ENCODE measurements at regions not wholly inside any gene's neighbourhood (a gene's known extent, or its start where the extent isn't known, plus 50 kb on each side); places are given as distances from the start of the nearest gene placed in this dataset.

DNA sequence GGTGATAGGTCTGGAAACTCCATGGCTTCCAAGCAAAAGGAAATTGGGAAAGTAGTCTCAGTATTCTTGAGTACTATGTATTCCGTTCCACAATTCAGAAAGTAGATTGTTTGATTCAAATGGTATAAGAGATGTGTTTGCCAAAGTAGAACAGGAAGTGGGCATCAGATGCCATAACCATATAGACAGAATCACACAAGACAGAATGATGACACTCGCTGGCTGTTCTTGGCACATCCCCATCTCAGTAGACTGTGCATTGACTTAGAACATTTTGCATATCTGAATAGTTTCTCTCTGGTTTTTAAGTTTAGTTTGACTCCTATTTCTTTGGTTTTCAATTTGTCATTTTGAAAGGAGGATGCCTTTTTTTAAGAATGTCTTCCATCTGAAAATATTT is 221.1 kb upstream of the RGS6 start:
- intact Hi-C loops (cut with DNase I; ENCODE audit: low total_unique reads): no loop called here
- no peak for DNase-seq

DNA sequence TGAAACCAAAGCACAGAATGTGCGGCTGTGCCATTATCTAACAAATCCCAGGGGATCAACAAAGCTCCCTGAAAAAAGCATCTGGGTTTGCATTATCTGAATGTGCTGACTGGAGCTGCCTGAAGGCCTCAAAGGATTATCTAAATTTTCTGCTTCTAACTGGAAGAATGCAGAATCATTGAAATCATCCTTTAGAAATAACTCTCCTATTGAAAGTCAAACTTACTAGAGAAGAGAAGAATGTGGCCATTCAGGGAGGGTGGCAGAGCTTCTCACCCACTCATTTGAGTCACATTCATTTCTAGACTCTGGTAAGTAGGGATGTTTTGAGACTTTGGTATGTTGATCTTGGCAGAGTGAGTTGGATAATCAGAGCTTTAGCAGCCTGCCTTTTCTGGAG is 220.6 kb upstream of the RGS6 start:
- Histone ChIP-seq H3K9me3 (no peaks in the 10 kb centered on the region), H3K4me3 (no peak overlapping the region), H3K27ac (no peak overlapping the region), H3K4me1 (peaks cover 0 to 13% (median 0%) of the 10 kb centered on the region in 6 donors), H3K36me3 (peaks cover 0 to 94% (median 31%) of the 10 kb centered on the region in 6 donors), H3K27me3 (replicated peaks in 1 of 7) (no peaks in the 10 kb centered on the region)
- WGBS, 5 donors: 88 to 100% (median 94%) methylated on average over 1 of the region's 1 CpG
- intact Hi-C loops (cut with DNase I; ENCODE audit: low total_unique reads): no loop called here
- no peak for DNase-seq
- TF ChIP-seq POLR2AphosphoS5 (IDR thresholded peaks at IDR 0.05): no peak
- TF ChIP-seq, protein P1, sequence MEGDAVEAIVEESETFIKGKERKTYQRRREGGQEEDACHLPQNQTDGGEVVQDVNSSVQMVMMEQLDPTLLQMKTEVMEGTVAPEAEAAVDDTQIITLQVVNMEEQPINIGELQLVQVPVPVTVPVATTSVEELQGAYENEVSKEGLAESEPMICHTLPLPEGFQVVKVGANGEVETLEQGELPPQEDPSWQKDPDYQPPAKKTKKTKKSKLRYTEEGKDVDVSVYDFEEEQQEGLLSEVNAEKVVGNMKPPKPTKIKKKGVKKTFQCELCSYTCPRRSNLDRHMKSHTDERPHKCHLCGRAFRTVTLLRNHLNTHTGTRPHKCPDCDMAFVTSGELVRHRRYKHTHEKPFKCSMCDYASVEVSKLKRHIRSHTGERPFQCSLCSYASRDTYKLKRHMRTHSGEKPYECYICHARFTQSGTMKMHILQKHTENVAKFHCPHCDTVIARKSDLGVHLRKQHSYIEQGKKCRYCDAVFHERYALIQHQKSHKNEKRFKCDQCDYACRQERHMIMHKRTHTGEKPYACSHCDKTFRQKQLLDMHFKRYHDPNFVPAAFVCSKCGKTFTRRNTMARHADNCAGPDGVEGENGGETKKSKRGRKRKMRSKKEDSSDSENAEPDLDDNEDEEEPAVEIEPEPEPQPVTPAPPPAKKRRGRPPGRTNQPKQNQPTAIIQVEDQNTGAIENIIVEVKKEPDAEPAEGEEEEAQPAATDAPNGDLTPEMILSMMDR (IDR thresholded peaks at IDR 0.05 in 8 of 11, conservative IDR thresholded peaks at IDR 0.05 in 3 of 11): no peak

More for the DNA sequence above, 221.1 kb upstream of the RGS6 start:
- Histone ChIP-seq H3K4me3 (no peak overlapping the region), H3K4me1 (peaks cover 0 to 13% (median 0%) of the 10 kb centered on the region in 6 donors), H3K27me3 (replicated peaks in 1 of 7) (no peaks in the 10 kb centered on the region), H3K36me3 (peaks cover 0 to 94% (median 27%) of the 10 kb centered on the region in 6 donors), H3K27ac (no peak overlapping the region), H3K9me3 (no peaks in the 10 kb centered on the region)
- TF ChIP-seq, protein P1 (IDR thresholded peaks at IDR 0.05 in 8 of 11, conservative IDR thresholded peaks at IDR 0.05 in 3 of 11): no peak
- no peak for TF ChIP-seq POLR2AphosphoS5 (IDR thresholded peaks at IDR 0.05)
- no peak for TF ChIP-seq POLR2A (IDR thresholded peaks at IDR 0.05)
- 74 to 82% (median 79%) methylated on average over 2 of the region's 2 CpGs for WGBS, 5 donors

DNA sequence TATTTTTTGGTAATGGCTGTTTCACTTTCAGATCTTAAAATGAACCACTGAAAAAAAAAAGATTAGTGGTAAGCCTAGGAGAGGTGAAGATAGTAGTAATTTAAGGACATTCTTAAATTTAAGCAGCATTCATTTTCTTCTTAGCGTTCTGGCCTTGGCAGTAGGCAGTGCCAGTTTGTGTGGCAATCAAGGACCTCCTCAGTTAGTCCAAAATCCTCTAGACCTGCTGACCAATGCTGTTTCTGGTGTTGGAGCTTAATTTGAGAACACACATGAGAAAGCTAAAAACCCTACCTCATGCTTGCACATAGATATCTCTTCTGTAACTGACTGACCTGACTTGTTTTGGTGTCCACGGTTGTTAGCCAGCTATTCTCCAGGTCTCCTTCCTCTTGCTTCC is 219.8 kb upstream of the RGS6 start:
- DNase-seq: no peak
- Histone ChIP-seq H3K27ac (no peak overlapping the region), H3K4me3 (no peak overlapping the region), H3K4me1 (peaks cover 0 to 13% (median 0%) of the 10 kb centered on the region in 6 donors), H3K27me3 (replicated peaks in 1 of 7) (no peaks in the 10 kb centered on the region), H3K36me3 (peaks cover 0 to 96% (median 37%) of the 10 kb centered on the region in 6 donors), H3K9me3 (no peaks in the 10 kb centered on the region)
- WGBS, 5 donors: 89 to 98% (median 91%) methylated on average over 2 of the region's 2 CpGs
- TF ChIP-seq POLR2AphosphoS5 (IDR thresholded peaks at IDR 0.05) (no peak), POLR2A (IDR thresholded peaks at IDR 0.05) (no peak)
- TF ChIP-seq, protein P1 (IDR thresholded peaks at IDR 0.05 in 8 of 11, conservative IDR thresholded peaks at IDR 0.05 in 3 of 11): no peak
- intact Hi-C loops (cut with DNase I; ENCODE audit: low total_unique reads): no loop called here

DNA sequence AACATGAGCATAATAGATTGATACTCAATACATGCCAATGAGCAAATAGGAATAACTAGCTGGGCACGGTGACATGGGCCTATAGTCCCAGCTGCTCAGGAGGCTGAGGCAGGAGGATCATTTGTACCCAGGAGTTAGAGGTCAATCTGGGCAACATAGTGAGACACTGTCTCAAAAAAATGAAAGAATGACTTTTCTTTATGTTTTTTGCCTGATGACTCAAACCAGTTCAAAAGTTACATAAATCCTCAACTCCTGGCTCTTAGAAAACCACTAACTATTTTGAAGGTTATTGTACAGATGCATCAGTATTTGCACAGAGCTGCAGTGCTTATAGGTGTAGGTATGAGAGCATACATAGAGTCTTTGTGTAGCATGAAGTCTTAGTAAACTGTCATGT is 219.2 kb upstream of the RGS6 start:
- WGBS, 5 donors: 91 to 100% (median 97%) methylated on average over 1 of the region's 1 CpG
- TF ChIP-seq POLR2AphosphoS5 (IDR thresholded peaks at IDR 0.05) (no peak), POLR2A (IDR thresholded peaks at IDR 0.05) (no peak)
- TF ChIP-seq, protein P1 (IDR thresholded peaks at IDR 0.05 in 8 of 11, conservative IDR thresholded peaks at IDR 0.05 in 3 of 11): no peak
- Histone ChIP-seq H3K27ac (no peak overlapping the region), H3K27me3 (replicated peaks in 1 of 7) (no peaks in the 10 kb centered on the region), H3K36me3 (peaks cover 0 to 99% (median 39%) of the 10 kb centered on the region in 6 donors), H3K4me3 (no peak overlapping the region), H3K4me1 (peaks cover 0 to 13% (median 0%) of the 10 kb centered on the region in 6 donors), H3K9me3 (no peaks in the 10 kb centered on the region)
- intact Hi-C loops (cut with DNase I; ENCODE audit: low total_unique reads): no loop called here
- DNase-seq: no peak
